DOHH2 (cell line): ENCODE measurements at regions not wholly inside any gene's neighbourhood (a gene's known extent, or its start where the extent isn't known, plus 50 kb on each side); places are given as distances from the start of the nearest gene placed in this dataset.

Experiments
- H3F3A ChIP-seq: fragments of 200-600 bp; sonication (generic), shearing (Covaris generic); 2 replicates; pipeline ENCODE4 v1.6.0; 2016; ENCODE audit warnings: antibody characterized with exemption, mild to moderate bottlenecking; ENCODE audit not compliant: control insufficient read depth, insufficient read depth
- H3K27ac ChIP-seq: fragments of 200-600 bp; sonication (generic); 2 replicates; pipeline ENCODE4 v1.5.1; 2014; ENCODE audit warnings: low read depth, mild to moderate bottlenecking, low read length, moderate library complexity
- H3K27me3 ChIP-seq: fragments of 200-600 bp; sonication (generic); 2 replicates; pipeline ENCODE4 v1.6.1; 2014; ENCODE audit warnings: mild to moderate bottlenecking, low read length, mixed read lengths; ENCODE audit not compliant: control insufficient read depth
- H3K36me3 ChIP-seq: fragments of 200-600 bp; sonication (generic); 2 replicates; pipeline ENCODE4 v1.6.1; 2014; ENCODE audit warnings: mild to moderate bottlenecking, low read length, moderate library complexity, mixed read lengths; ENCODE audit not compliant: control insufficient read depth
- H3K4me1 ChIP-seq: fragments of 200-600 bp; sonication (generic); 2 replicates; pipeline ENCODE4 v1.6.1; 2014; ENCODE audit warnings: mild to moderate bottlenecking, low read length, mixed read lengths; ENCODE audit not compliant: control insufficient read depth
- H3K4me2 ChIP-seq: fragments of 200-600 bp; sonication (generic); 2 replicates; pipeline ENCODE4 v1.6.0; 2014; ENCODE audit warnings: mild to moderate bottlenecking, low read length, moderate library complexity
- H3K4me3 ChIP-seq: fragments of 200-600 bp; sonication (generic); 2 replicates; pipeline ENCODE4 v1.5.1; 2014; ENCODE audit warnings: mild to moderate bottlenecking, low read length, mixed read lengths
- H3K79me2 ChIP-seq: fragments of 200-600 bp; sonication (generic); 2 replicates; pipeline ENCODE4 v1.6.1; 2014; ENCODE audit warnings: mild to moderate bottlenecking, low read length, mixed read lengths; ENCODE audit not compliant: control insufficient read depth
- H3K9me2 ChIP-seq: fragments of 200-600 bp; sonication (generic); replicated peaks from 2 replicates; pipeline ENCODE4 v1.6.1; 2014; ENCODE audit warnings: mild to moderate bottlenecking, low read length, mixed read lengths; ENCODE audit not compliant: control insufficient read depth
- H3K9me3 ChIP-seq: fragments of 200-600 bp; sonication (generic); 2 replicates; pipeline ENCODE4 v1.6.1; 2014; ENCODE audit warnings: antibody characterized with exemption, low read length, mixed read lengths; ENCODE audit not compliant: control insufficient read depth, insufficient read depth
- H4K20me1 ChIP-seq: fragments of 200-600 bp; sonication (generic); 2 replicates; pipeline ENCODE4 v1.6.0; 2014; ENCODE audit warnings: low read depth, mild to moderate bottlenecking, antibody characterized with exemption, low read length, moderate library complexity; ENCODE audit not compliant: control insufficient read depth, insufficient read depth
- CTCF ChIP-seq: fragments of 200-600 bp; sonication (generic); IDR thresholded peaks from one replicate; pipeline ENCODE4 v1.5.1; 2014; ENCODE audit warnings: antibody characterized with exemption, mild to moderate bottlenecking, low read depth, low read length; ENCODE audit not compliant: poor library complexity, severe bottlenecking
- EZH2phosphoT487 ChIP-seq: fragments of 200-600 bp; sonication (generic); IDR thresholded peaks from 2 replicates; pipeline ENCODE4 v1.6.1; 2017; ENCODE audit warnings: borderline replicate concordance, mild to moderate bottlenecking, antibody characterized with exemption, low read length, moderate library complexity, mixed read lengths

GRCh38 chr9:2963307-2963706 is 119.4 kb upstream of the PUM3 start:
- H3K4me1 ChIP-seq = no peaks in the 10 kb centered on the region
- H4K20me1 ChIP-seq = no peaks in the 10 kb centered on the region
- no peaks in the 10 kb centered on the region for H3K9me2 ChIP-seq
- H3K4me3 ChIP-seq = no peak overlapping the region
- no peak overlapping the region for H3K4me2 ChIP-seq
- H3K36me3 ChIP-seq = no peaks in the 10 kb centered on the region
- no peaks in the 10 kb centered on the region; the same call in 1 of the 2 replicates for H3K27me3 ChIP-seq
- H3K27ac ChIP-seq = no peak overlapping the region
- no peaks in the 10 kb centered on the region for H3K9me3 ChIP-seq
- H3F3A ChIP-seq = no peaks in the 10 kb centered on the region
- no peak for TF ChIP-seq EZH2phosphoT487
- TF ChIP-seq CTCF = no peak
- H3K79me2 ChIP-seq = no peaks in the 10 kb centered on the region

GRCh38 chr9:2962471-2963172 is 118.7 kb upstream of the PUM3 start:
- Histone ChIP-seq H3K79me2 (no peaks in the 10 kb centered on the region), H3K9me3 (no peaks in the 10 kb centered on the region), H4K20me1 (no peaks in the 10 kb centered on the region), H3K4me3 (no peak overlapping the region), H3K27ac (no peak overlapping the region), H3K4me1 (no peaks in the 10 kb centered on the region), H3K4me2 (no peak overlapping the region), H3K27me3 (no peaks in the 10 kb centered on the region), H3K9me2 (no peaks in the 10 kb centered on the region), H3K36me3 (no peaks in the 10 kb centered on the region), H3F3A (no peaks in the 10 kb centered on the region)
- TF ChIP-seq CTCF (no peak), EZH2phosphoT487 (no peak)

- Histone ChIP-seq H3K79me2 (no peaks in the 10 kb centered on the region), H3K4me3 (no peak overlapping the region), H4K20me1 (no peaks in the 10 kb centered on the region), H3K36me3 (no peaks in the 10 kb centered on the region), H3K9me3 (no peaks in the 10 kb centered on the region), H3K4me1 (no peaks in the 10 kb centered on the region), H3F3A (no peaks in the 10 kb centered on the region), H3K27ac (no peak overlapping the region), H3K9me2 (no peaks in the 10 kb centered on the region), H3K27me3 (no peaks in the 10 kb centered on the region), H3K4me2 (no peak overlapping the region)
- no peak for TF ChIP-seq CTCF
Observed at GRCh38 chr9:2958219-2958618, 114.3 kb upstream of the PUM3 start.
